ENCODE measurements at regions not wholly inside any gene's neighbourhood (a gene's known extent, or its start where the extent isn't known, plus 50 kb on each side); places are given as distances from the start of the nearest gene placed in this dataset.
"Not testable (repeated sequence)": the region's sequence is repeated elsewhere in the genome, so short reads cannot be mapped to it uniquely, and the experiment has no call there.

DNA sequence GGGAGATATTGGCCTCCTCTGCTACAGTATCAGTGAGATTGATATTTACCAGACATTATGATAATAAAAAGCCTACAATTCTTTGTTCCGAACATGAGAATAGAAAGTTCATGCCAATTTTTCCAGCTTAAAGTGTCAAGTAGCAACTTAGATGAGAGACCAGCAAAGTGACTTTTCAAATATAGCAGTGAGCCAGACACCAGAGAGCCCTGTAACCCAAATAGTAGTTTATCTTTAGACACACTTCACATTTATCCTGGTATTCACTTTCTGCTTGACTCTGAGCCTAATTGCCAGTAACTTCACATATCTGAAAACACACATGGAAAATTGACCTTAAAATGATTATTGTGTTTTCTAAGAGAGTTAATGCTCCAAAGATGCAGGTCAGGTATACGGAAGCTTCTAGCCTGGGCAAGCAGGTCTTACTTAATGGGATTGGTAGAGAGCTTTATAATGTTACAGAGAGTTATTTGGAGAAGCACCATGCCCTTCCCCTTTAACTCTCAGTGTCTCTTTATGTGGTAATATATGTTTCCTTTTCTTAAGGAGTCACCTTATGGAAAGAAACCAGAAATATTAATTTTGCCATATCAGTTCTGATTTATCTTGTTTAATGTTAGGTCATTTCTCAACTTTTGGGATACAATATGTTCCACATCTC, 852.3 kb upstream of the CHORDC1 start:
- no peak overlapping the region for H3K9ac ChIP-seq (ENCODE audit: low read depth, low read length, poor library complexity)
- WGBS, 2 donors (ENCODE audit: extremely low coverage in 2 of 2, insufficient read length in 2 of 2, insufficient replicate concordance in 1 of 2): no CpG with 5 or more reads among the region's 2 CpGs
- no peak overlapping the region for H3K18ac ChIP-seq (ENCODE audit: low read length)
- DNase-seq (ENCODE audit: low spot score): no peak
- no peak overlapping the region for H2AFZ ChIP-seq (ENCODE audit: low read length)
- H3K14ac ChIP-seq (ENCODE audit: low read length): no peak overlapping the region
- no peaks in the 10 kb centered on the region for H3K36me3 ChIP-seq (replicated peaks in 1 of 2; ENCODE audit: control insufficient read depth in 2 of 2, insufficient read depth in 2 of 2, low read length in 2 of 2)
- no peaks in the 10 kb centered on the region for H3K9me3 ChIP-seq (replicated peaks in 1 of 2; ENCODE audit: control insufficient read depth in 2 of 2, insufficient read depth in 1 of 2, low read depth in 1 of 2, low read length in 2 of 2)
- H3K4me3 ChIP-seq (ENCODE audit: low read length in 2 of 2): no peak overlapping the region
- no peaks in the 10 kb centered on the region for H3K79me1 ChIP-seq (ENCODE audit: low read depth, low read length)
- no peak overlapping the region for H2BK15ac ChIP-seq (ENCODE audit: low read length)
- no peak overlapping the region for H3K4me2 ChIP-seq (ENCODE audit: insufficient read depth, low read length, poor library complexity, severe bottlenecking)
- no peak overlapping the region for H3K23ac ChIP-seq (ENCODE audit: low read depth, low read length, poor library complexity)
- H2AK5ac ChIP-seq (ENCODE audit: low read depth, low read length): no peak overlapping the region
- no peak overlapping the region for H3K27ac ChIP-seq (replicated peaks; ENCODE audit: low read length)
- no peaks in the 10 kb centered on the region for H3K27me3 ChIP-seq (ENCODE audit: control insufficient read depth in 3 of 3, insufficient read depth in 3 of 3, low read depth in 1 of 3, low read length in 3 of 3)
- no peak overlapping the region for H2BK120ac ChIP-seq (ENCODE audit: low read depth, low read length)
- no peaks in the 10 kb centered on the region for H3K4me1 ChIP-seq (ENCODE audit: control insufficient read depth in 2 of 2, insufficient read depth in 1 of 2, low read depth in 1 of 2, low read length in 2 of 2)
- H4K8ac ChIP-seq (ENCODE audit: low read depth, low read length): no peak overlapping the region
- no peak overlapping the region for H3K4ac ChIP-seq (ENCODE audit: low read length)
- no peak overlapping the region for H2BK12ac ChIP-seq (ENCODE audit: low read length)
- no peak overlapping the region for H2BK5ac ChIP-seq (ENCODE audit: low read length)
- no peak overlapping the region for H4K91ac ChIP-seq (ENCODE audit: low read depth, low read length, poor library complexity)

DNA sequence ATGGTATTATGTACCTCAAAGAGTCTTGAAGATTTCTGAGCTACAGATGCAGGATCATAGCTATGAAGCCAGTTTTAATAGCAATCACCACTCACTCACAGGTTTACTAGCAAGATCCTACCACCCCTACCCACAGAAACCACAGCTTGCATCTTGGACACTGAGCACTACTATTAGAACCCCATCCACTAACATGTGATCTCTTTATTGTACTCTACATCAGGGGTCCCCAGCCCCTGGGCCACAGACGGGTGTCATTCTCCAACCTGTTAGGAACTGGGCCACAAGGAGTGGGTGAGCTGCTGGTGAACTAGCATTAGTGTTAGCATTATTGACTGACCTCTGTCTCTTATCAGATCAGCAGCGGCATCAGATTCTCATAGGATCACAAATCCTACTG, 844.8 kb upstream of the CHORDC1 start:
- Histone ChIP-seq H2AK5ac (ENCODE audit: low read depth, low read length) (no peak overlapping the region), H3K4me2 (ENCODE audit: insufficient read depth, low read length, poor library complexity, severe bottlenecking) (no peak overlapping the region), H2BK12ac (ENCODE audit: low read length) (no peak overlapping the region), H3K27ac (replicated peaks; ENCODE audit: low read length) (no peak overlapping the region), H4K91ac (ENCODE audit: low read depth, low read length, poor library complexity) (no peak overlapping the region), H2BK5ac (ENCODE audit: low read length) (no peak overlapping the region), H3K36me3 (replicated peaks in 1 of 2; ENCODE audit: control insufficient read depth in 2 of 2, insufficient read depth in 2 of 2, low read length in 2 of 2) (no peaks in the 10 kb centered on the region), H4K8ac (ENCODE audit: low read depth, low read length) (no peak overlapping the region), H3K9me3 (replicated peaks in 1 of 2; ENCODE audit: control insufficient read depth in 2 of 2, insufficient read depth in 1 of 2, low read depth in 1 of 2, low read length in 2 of 2) (no peaks in the 10 kb centered on the region), H2BK15ac (ENCODE audit: low read length) (no peak overlapping the region), H3K27me3 (ENCODE audit: control insufficient read depth in 3 of 3, insufficient read depth in 3 of 3, low read depth in 1 of 3, low read length in 3 of 3) (no peaks in the 10 kb centered on the region), H3K23ac (ENCODE audit: low read depth, low read length, poor library complexity) (no peak overlapping the region), H2AFZ (ENCODE audit: low read length) (no peak overlapping the region), H3K79me1 (ENCODE audit: low read depth, low read length) (no peaks in the 10 kb centered on the region), H3K4me3 (ENCODE audit: low read length in 2 of 2) (no peak overlapping the region), H3K4me1 (ENCODE audit: control insufficient read depth in 2 of 2, insufficient read depth in 1 of 2, low read depth in 1 of 2, low read length in 2 of 2) (no peaks in the 10 kb centered on the region), H3K18ac (ENCODE audit: low read length) (no peak overlapping the region), H3K9ac (ENCODE audit: low read depth, low read length, poor library complexity) (no peak overlapping the region), H3K4ac (ENCODE audit: low read length) (no peak overlapping the region), H3K14ac (ENCODE audit: low read length) (no peak overlapping the region), H2BK120ac (ENCODE audit: low read depth, low read length) (no peak overlapping the region)
- no peak for DNase-seq (ENCODE audit: low spot score)
- no CpG with 5 or more reads among the region's 2 CpGs for whole genome bisulfite sequencing, 2 donors (ENCODE audit: extremely low coverage in 2 of 2, insufficient read length in 2 of 2, insufficient replicate concordance in 1 of 2)

DNA sequence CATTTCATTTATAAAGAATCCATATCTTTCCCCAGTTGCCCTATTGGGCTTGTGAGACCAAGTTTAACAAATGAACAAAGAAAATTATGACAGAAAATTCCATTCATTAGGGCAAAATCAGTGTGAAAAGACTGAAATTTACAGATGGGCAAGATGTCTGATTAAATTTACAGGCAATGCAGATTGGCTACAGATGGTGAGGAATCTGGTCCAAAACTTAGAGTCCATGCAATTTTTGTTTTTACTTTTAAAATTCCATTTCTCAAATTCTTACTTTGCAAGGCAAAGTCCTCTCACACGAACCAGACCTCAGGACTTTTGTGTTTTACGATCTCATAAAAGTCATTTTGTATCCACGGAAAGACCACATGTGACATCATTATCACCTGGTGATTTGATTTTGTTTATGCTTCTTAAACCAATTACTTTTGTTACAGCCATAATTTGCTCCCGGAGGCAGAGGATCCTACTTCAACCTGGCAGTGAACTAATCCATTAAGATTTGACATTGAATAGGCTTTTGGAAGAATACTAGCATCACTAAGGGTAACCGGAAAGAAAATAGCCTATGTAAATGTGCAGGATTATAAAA, 843.7 kb upstream of the CHORDC1 start:
- Histone ChIP-seq H2BK120ac (ENCODE audit: low read depth, low read length) (no peak overlapping the region), H3K79me1 (ENCODE audit: low read depth, low read length) (no peaks in the 10 kb centered on the region), H4K8ac (ENCODE audit: low read depth, low read length) (no peak overlapping the region), H3K4me2 (ENCODE audit: insufficient read depth, low read length, poor library complexity, severe bottlenecking) (no peak overlapping the region), H3K9ac (ENCODE audit: low read depth, low read length, poor library complexity) (no peak overlapping the region), H3K14ac (ENCODE audit: low read length) (no peak overlapping the region), H3K4me3 (ENCODE audit: low read length in 2 of 2) (no peak overlapping the region), H2BK12ac (ENCODE audit: low read length) (no peak overlapping the region), H3K4ac (ENCODE audit: low read length) (no peak overlapping the region), H4K91ac (ENCODE audit: low read depth, low read length, poor library complexity) (no peak overlapping the region), H3K4me1 (ENCODE audit: control insufficient read depth in 2 of 2, insufficient read depth in 1 of 2, low read depth in 1 of 2, low read length in 2 of 2) (no peaks in the 10 kb centered on the region), H2AFZ (ENCODE audit: low read length) (no peak overlapping the region), H3K9me3 (replicated peaks in 1 of 2; ENCODE audit: control insufficient read depth in 2 of 2, insufficient read depth in 1 of 2, low read depth in 1 of 2, low read length in 2 of 2) (no peaks in the 10 kb centered on the region), H2BK15ac (ENCODE audit: low read length) (no peak overlapping the region), H3K18ac (ENCODE audit: low read length) (no peak overlapping the region), H3K27me3 (ENCODE audit: control insufficient read depth in 3 of 3, insufficient read depth in 3 of 3, low read depth in 1 of 3, low read length in 3 of 3) (no peaks in the 10 kb centered on the region), H3K23ac (ENCODE audit: low read depth, low read length, poor library complexity) (no peak overlapping the region), H2BK5ac (ENCODE audit: low read length) (no peak overlapping the region), H3K27ac (replicated peaks; ENCODE audit: low read length) (no peak overlapping the region), H2AK5ac (ENCODE audit: low read depth, low read length) (no peak overlapping the region), H3K36me3 (replicated peaks in 1 of 2; ENCODE audit: control insufficient read depth in 2 of 2, insufficient read depth in 2 of 2, low read length in 2 of 2) (no peaks in the 10 kb centered on the region)
- WGBS, 2 donors (ENCODE audit: extremely low coverage in 2 of 2, insufficient read length in 2 of 2, insufficient replicate concordance in 1 of 2): no CpG with 5 or more reads among the region's 5 CpGs
- no peak for DNase-seq (ENCODE audit: low spot score)

DNA sequence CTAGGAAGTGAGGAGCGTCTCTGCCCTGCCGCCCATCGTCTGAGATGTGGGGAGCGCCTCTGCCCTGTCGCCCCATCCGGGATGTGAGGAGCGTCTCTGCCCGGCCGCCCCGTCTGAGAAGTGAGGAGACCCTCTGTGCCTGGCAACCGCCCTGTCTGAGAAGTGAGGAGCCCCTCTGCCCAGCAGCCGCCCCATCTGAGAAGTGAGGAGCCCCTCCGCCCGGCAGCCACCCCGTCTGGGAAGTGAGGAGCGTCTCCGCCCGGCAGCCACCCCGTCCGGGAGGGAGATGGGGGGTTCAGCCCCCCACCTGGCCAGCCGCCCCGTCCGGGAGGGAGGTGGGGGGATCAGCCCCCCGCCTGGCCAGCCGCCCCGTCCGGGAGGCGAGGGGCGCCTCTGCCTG, 840.5 kb upstream of the CHORDC1 start:
- not testable (repeated sequence) for H3K9ac ChIP-seq (ENCODE audit: low read depth, low read length, poor library complexity)

More for the DNA sequence above, 840.5 kb upstream of the CHORDC1 start:
- H3K4me3 ChIP-seq (ENCODE audit: low read length in 2 of 2); H3K23ac ChIP-seq (ENCODE audit: low read depth, low read length, poor library complexity); H3K4me1 ChIP-seq (ENCODE audit: control insufficient read depth in 2 of 2, insufficient read depth in 1 of 2, low read depth in 1 of 2, low read length in 2 of 2); H3K9me3 ChIP-seq (replicated peaks in 1 of 2; ENCODE audit: control insufficient read depth in 2 of 2, insufficient read depth in 1 of 2, low read depth in 1 of 2, low read length in 2 of 2); H3K18ac ChIP-seq (ENCODE audit: low read length); H4K91ac ChIP-seq (ENCODE audit: low read depth, low read length, poor library complexity); H2BK5ac ChIP-seq (ENCODE audit: low read length); H3K4ac ChIP-seq (ENCODE audit: low read length); H2BK120ac ChIP-seq (ENCODE audit: low read depth, low read length); DNase-seq (ENCODE audit: low spot score); H3K79me1 ChIP-seq (ENCODE audit: low read depth, low read length); H2AFZ ChIP-seq (ENCODE audit: low read length); H2BK12ac ChIP-seq (ENCODE audit: low read length); H2BK15ac ChIP-seq (ENCODE audit: low read length); H3K27ac ChIP-seq (replicated peaks; ENCODE audit: low read length); H3K27me3 ChIP-seq (ENCODE audit: control insufficient read depth in 3 of 3, insufficient read depth in 3 of 3, low read depth in 1 of 3, low read length in 3 of 3); H4K8ac ChIP-seq (ENCODE audit: low read depth, low read length); H3K4me2 ChIP-seq (ENCODE audit: insufficient read depth, low read length, poor library complexity, severe bottlenecking); H2AK5ac ChIP-seq (ENCODE audit: low read depth, low read length); H3K14ac ChIP-seq (ENCODE audit: low read length); H3K36me3 ChIP-seq (replicated peaks in 1 of 2; ENCODE audit: control insufficient read depth in 2 of 2, insufficient read depth in 2 of 2, low read length in 2 of 2): not testable (repeated sequence)
- WGBS, 2 donors (ENCODE audit: extremely low coverage in 2 of 2, insufficient read length in 2 of 2, insufficient replicate concordance in 1 of 2): no CpG with 5 or more reads among the region's 29 CpGs
